SK-N-MC (cell line): ENCODE measurements at regions not wholly inside any gene's neighbourhood (a gene's known extent, or its start where the extent isn't known, plus 50 kb on each side); places are given as distances from the start of the nearest gene placed in this dataset.

Source experiments
- EZH2 ChIP-seq: fragments of 200-600 bp; sonication (generic); IDR thresholded peaks from one replicate; pipeline ENCODE4 v1.6.1; 2017; ENCODE audit warnings: antibody characterized with exemption
- POLR2AphosphoS5 ChIP-seq: IDR thresholded peaks from 2 replicates; pipeline ENCODE4 v1.6.1; 2012; ENCODE audit warnings: mild to moderate bottlenecking, low read depth, low read length, borderline replicate concordance

DNA sequence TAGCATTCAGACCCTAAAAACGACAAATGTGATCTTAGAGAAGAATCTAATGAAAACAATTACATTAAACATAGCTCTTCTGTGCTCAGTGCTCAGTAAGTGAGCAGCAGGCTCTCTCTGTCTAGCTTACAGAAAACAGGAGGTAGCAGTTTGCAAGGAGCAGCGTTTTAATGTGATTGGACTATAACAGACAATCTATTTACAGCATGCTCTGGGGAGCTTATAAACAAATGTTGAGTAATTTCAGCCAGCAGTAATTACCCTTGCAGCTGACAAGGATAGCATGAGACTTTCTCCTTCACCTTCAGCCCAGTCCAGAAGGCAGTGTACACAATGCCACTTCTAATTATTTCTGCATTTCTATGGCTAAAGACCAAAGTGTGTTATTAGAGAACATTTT is 270.4 kb downstream of the FIGN start:
- TF ChIP-seq POLR2AphosphoS5 (no peak), EZH2 (no peak)
